ENCODE measurements at regions not wholly inside any gene's neighbourhood (a gene's known extent, or its start where the extent isn't known, plus 50 kb on each side); places are given as distances from the start of the nearest gene placed in this dataset.

DNA sequence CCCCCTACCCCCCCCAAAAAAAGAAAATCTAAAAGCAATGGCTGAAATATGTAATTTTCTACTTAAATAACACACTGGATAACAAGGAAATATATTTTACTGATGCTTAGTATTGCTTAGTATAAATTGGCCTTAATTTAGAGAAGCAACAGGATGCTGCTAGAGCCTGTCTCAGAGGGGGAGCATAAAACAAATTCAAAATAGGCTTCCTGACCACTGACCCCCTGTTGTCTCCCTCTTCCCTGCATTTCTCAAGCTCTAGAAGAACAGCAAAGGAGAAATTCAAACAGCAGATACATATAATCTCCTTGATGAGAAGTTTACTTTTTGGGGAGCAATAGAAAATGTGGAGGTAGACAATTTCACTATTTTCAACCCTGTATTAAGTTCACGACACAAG lies 631.1 kb upstream of the GJE1 start:
- no peak overlapping the region for H3K4me2 ChIP-seq
- no peaks in the 10 kb centered on the region for H3K27me3 ChIP-seq
- H3K9me3 Mint-ChIP-seq, result peaks cover 21% of the 10 kb centered on the region
- H3K27ac Mint-ChIP-seq, result no peak overlapping the region
- H3K4me1 ChIP-seq, result no peaks in the 10 kb centered on the region
- H3K9me3 ChIP-seq (ENCODE audit: low read depth), result peaks cover 5% of the 10 kb centered on the region
- H3K9ac ChIP-seq, result no peak overlapping the region
- H3K27ac ChIP-seq, result no peak overlapping the region
- H3K4me3 ChIP-seq, result no peak overlapping the region
- H3F3A ChIP-seq (ENCODE audit: low read depth), result no peaks in the 10 kb centered on the region
- TF ChIP-seq EZH2 (IDR thresholded peaks at IDR 0.05) (no peak), EZH2phosphoT487 (IDR thresholded peaks at IDR 0.05) (no peak)
- TF ChIP-seq, protein P1, sequence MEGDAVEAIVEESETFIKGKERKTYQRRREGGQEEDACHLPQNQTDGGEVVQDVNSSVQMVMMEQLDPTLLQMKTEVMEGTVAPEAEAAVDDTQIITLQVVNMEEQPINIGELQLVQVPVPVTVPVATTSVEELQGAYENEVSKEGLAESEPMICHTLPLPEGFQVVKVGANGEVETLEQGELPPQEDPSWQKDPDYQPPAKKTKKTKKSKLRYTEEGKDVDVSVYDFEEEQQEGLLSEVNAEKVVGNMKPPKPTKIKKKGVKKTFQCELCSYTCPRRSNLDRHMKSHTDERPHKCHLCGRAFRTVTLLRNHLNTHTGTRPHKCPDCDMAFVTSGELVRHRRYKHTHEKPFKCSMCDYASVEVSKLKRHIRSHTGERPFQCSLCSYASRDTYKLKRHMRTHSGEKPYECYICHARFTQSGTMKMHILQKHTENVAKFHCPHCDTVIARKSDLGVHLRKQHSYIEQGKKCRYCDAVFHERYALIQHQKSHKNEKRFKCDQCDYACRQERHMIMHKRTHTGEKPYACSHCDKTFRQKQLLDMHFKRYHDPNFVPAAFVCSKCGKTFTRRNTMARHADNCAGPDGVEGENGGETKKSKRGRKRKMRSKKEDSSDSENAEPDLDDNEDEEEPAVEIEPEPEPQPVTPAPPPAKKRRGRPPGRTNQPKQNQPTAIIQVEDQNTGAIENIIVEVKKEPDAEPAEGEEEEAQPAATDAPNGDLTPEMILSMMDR (IDR thresholded peaks at IDR 0.05), result no peak
- H3K27me3 Mint-ChIP-seq (ENCODE audit: insufficient read depth, low read depth), result peaks cover 4% of the 10 kb centered on the region
- H3K36me3 ChIP-seq, result peaks cover 9% of the 10 kb centered on the region
- DNase-seq (ENCODE audit: low spot score), result no peak
- H3K4me3 Mint-ChIP-seq, result no peak overlapping the region
- H3K36me3 Mint-ChIP-seq, result peaks cover 5% of the 10 kb centered on the region
- no peaks in the 10 kb centered on the region for H3K79me2 ChIP-seq (ENCODE audit: low read depth)
- peaks cover 9% of the 10 kb centered on the region for H3K4me1 Mint-ChIP-seq
- H4K20me1 ChIP-seq (ENCODE audit: low read depth), result no peaks in the 10 kb centered on the region
- H2AFZ ChIP-seq (replicated peaks), result no peak overlapping the region

DNA sequence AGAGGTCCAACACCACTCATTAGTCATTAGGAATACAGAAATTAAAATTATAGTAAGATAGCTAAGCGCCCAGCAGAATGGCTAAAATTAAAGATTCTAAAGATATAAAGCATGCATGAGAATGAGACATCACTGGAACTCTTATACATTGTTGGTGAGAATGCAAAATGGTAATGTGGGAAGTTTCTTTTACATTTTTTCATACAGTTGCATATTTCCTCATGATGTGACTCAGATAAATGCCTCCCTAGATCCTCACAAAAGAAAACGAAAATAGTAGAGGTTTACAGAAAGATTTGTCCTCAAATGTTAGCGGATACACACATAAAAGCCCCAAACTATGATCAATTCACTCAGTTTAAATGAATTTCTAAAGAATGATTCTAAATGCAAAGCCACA lies 633.7 kb upstream of the GJE1 start:
- TF ChIP-seq EZH2 (IDR thresholded peaks at IDR 0.05), result no peak
- TF ChIP-seq, protein P1 (IDR thresholded peaks at IDR 0.05), result no peak
- TF ChIP-seq EZH2phosphoT487 (IDR thresholded peaks at IDR 0.05), result no peak
- Mint-ChIP-seq H3K27ac (no peak overlapping the region), H3K36me3 (no peaks in the 10 kb centered on the region), H3K27me3 (ENCODE audit: insufficient read depth, low read depth) (peaks cover 2% of the 10 kb centered on the region), H3K4me1 (peaks cover 9% of the 10 kb centered on the region), H3K9me3 (peaks cover 8% of the 10 kb centered on the region), H3K4me3 (no peak overlapping the region)
- Histone ChIP-seq H3F3A (ENCODE audit: low read depth) (no peaks in the 10 kb centered on the region), H3K4me2 (no peak overlapping the region), H3K36me3 (peaks cover 9% of the 10 kb centered on the region), H3K9me3 (ENCODE audit: low read depth) (no peaks in the 10 kb centered on the region), H2AFZ (replicated peaks) (no peak overlapping the region), H3K27ac (no peak overlapping the region), H3K27me3 (no peaks in the 10 kb centered on the region), H3K9ac (no peak overlapping the region), H3K79me2 (ENCODE audit: low read depth) (no peaks in the 10 kb centered on the region), H3K4me3 (no peak overlapping the region), H4K20me1 (ENCODE audit: low read depth) (no peaks in the 10 kb centered on the region), H3K4me1 (no peaks in the 10 kb centered on the region)
- no peak for DNase-seq (ENCODE audit: low spot score)

DNA sequence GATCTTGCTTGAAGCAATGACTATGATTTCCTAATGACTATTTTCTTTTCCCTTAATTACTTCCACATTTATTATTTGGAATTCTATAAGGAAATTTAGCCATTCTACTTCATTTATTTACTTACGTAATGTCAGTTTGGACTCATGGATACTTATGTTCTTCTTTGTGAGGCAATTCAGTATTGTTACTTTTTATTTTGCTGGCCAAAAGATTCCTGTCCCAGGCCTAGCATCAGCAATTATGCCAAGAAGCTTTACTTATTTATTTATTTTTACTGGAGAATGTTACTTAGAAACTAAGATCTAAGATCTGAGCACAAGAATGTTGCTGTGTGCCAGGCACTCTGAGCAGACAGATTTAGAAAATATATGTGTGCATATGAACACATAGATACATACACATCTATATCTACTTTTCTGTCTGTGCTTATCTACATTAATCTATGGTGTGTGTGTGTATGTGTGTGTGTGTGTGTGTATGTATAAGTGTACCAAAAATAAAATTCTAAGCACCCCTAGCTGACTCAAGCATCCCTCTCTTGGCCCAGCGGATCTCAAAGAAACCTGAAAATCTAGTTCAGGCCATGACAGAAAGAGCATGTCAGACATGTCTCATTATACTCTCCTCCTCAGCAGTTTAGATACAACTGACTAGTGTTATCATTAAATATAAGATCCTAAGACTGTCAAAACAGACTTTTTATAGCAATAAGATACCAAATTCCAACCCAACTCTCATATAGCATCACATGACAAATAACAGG lies 640.0 kb upstream of the GJE1 start:
- peaks cover 11% of the 10 kb centered on the region for H3K9me3 Mint-ChIP-seq
- H3K36me3 ChIP-seq, result no peaks in the 10 kb centered on the region
- no peak overlapping the region for H3K27ac Mint-ChIP-seq
- H3K9me3 ChIP-seq (ENCODE audit: low read depth), result no peaks in the 10 kb centered on the region
- H3K27ac ChIP-seq, result no peak overlapping the region
- DNase-seq (ENCODE audit: low spot score), result no peak
- H3K27me3 Mint-ChIP-seq (ENCODE audit: insufficient read depth, low read depth), result no peaks in the 10 kb centered on the region
- H3K9ac ChIP-seq, result no peak overlapping the region
- no peak overlapping the region for H3K4me3 Mint-ChIP-seq
- H2AFZ ChIP-seq (replicated peaks), result no peak overlapping the region
- no peak for TF ChIP-seq EZH2phosphoT487 (IDR thresholded peaks at IDR 0.05)
- TF ChIP-seq, protein P1 (IDR thresholded peaks at IDR 0.05), result no peak
- no peak for TF ChIP-seq EZH2 (IDR thresholded peaks at IDR 0.05)
- H3F3A ChIP-seq (ENCODE audit: low read depth), result no peaks in the 10 kb centered on the region
- H3K4me1 Mint-ChIP-seq, result no peaks in the 10 kb centered on the region
- H3K27me3 ChIP-seq, result no peaks in the 10 kb centered on the region
- H4K20me1 ChIP-seq (ENCODE audit: low read depth), result no peaks in the 10 kb centered on the region
- H3K4me1 ChIP-seq, result no peaks in the 10 kb centered on the region
- no peak overlapping the region for H3K4me3 ChIP-seq
- no peaks in the 10 kb centered on the region for H3K36me3 Mint-ChIP-seq
- no peak overlapping the region for H3K4me2 ChIP-seq
- H3K79me2 ChIP-seq (ENCODE audit: low read depth), result no peaks in the 10 kb centered on the region
